ENCODE measurements at regions not wholly inside any gene's neighbourhood (a gene's known extent, or its start where the extent isn't known, plus 50 kb on each side); places are given as distances from the start of the nearest gene placed in this dataset.

- no peaks in the 10 kb centered on the region for H3K4me1 ChIP-seq (ENCODE audit: control insufficient read depth, insufficient read depth, low read length, poor library complexity, severe bottlenecking)
- 85 to 93% methylated on average over 4 of the region's 4 CpGs for WGBS, 2 experiments (ENCODE audit: insufficient coverage in 2 of 2)
- no peaks in the 10 kb centered on the region for H3K36me3 ChIP-seq (ENCODE audit: control insufficient read depth, insufficient read depth, low read length)
Measured at GRCh38 chr9:113771199-113771598, 104.9 kb upstream of the ZNF618 start.

GRCh38 chr9:113772121-113772810, 103.8 kb upstream of the ZNF618 start:
- no peaks in the 10 kb centered on the region for H3K4me1 ChIP-seq (ENCODE audit: control insufficient read depth, insufficient read depth, low read length, poor library complexity, severe bottlenecking)
- 84 to 85% methylated on average over 3 to 4 of the region's 6 CpGs for WGBS, 2 experiments (ENCODE audit: insufficient coverage in 2 of 2)
- H3K27ac ChIP-seq (ENCODE audit: low read depth, low read length, severe bottlenecking): no peak overlapping the region
- H3K4me3 ChIP-seq (ENCODE audit: extremely low read depth, insufficient read depth, low read length, poor library complexity, severe bottlenecking): no peak overlapping the region
- no peaks in the 10 kb centered on the region for H3K9me3 ChIP-seq (ENCODE audit: control insufficient read depth, low read length)
- H3K36me3 ChIP-seq (ENCODE audit: control insufficient read depth, insufficient read depth, low read length): no peaks in the 10 kb centered on the region

More at GRCh38 chr9:113771199-113771598, 104.9 kb upstream of the ZNF618 start:
- Histone ChIP-seq H3K9me3 (ENCODE audit: control insufficient read depth, low read length) (no peaks in the 10 kb centered on the region), H3K27ac (ENCODE audit: low read depth, low read length, severe bottlenecking) (no peak overlapping the region), H3K4me3 (ENCODE audit: extremely low read depth, insufficient read depth, low read length, poor library complexity, severe bottlenecking) (no peak overlapping the region)

- WGBS, 2 experiments (ENCODE audit: insufficient coverage in 2 of 2): 100% methylated on average over 1 of the region's 1 CpG; no CpG with 5 or more reads in 1 of the 2 experiments
- no peak overlapping the region for H3K4me3 ChIP-seq (ENCODE audit: extremely low read depth, insufficient read depth, low read length, poor library complexity, severe bottlenecking)
- H3K36me3 ChIP-seq (ENCODE audit: control insufficient read depth, insufficient read depth, low read length): no peaks in the 10 kb centered on the region
- no peak overlapping the region for H3K27ac ChIP-seq (ENCODE audit: low read depth, low read length, severe bottlenecking)
- H3K4me1 ChIP-seq (ENCODE audit: control insufficient read depth, insufficient read depth, low read length, poor library complexity, severe bottlenecking): no peaks in the 10 kb centered on the region
- no peaks in the 10 kb centered on the region for H3K9me3 ChIP-seq (ENCODE audit: control insufficient read depth, low read length)
Measured at GRCh38 chr9:113774963-113775362, 101.1 kb upstream of the ZNF618 start.

GRCh38 chr9:113775749-113776148, 100.4 kb upstream of the ZNF618 start:
- 71 to 78% methylated on average over 3 of the region's 3 CpGs for WGBS, 2 experiments (ENCODE audit: insufficient coverage in 2 of 2)
- H3K4me1 ChIP-seq (ENCODE audit: control insufficient read depth, insufficient read depth, low read length, poor library complexity, severe bottlenecking): no peaks in the 10 kb centered on the region
- H3K36me3 ChIP-seq (ENCODE audit: control insufficient read depth, insufficient read depth, low read length): no peaks in the 10 kb centered on the region
- no peak overlapping the region for H3K4me3 ChIP-seq (ENCODE audit: extremely low read depth, insufficient read depth, low read length, poor library complexity, severe bottlenecking)
- H3K27ac ChIP-seq (ENCODE audit: low read depth, low read length, severe bottlenecking): no peak overlapping the region
- no peaks in the 10 kb centered on the region for H3K9me3 ChIP-seq (ENCODE audit: control insufficient read depth, low read length)

GRCh38 chr9:113776194-113776593, 99.9 kb upstream of the ZNF618 start:
- no peaks in the 10 kb centered on the region for H3K36me3 ChIP-seq (ENCODE audit: control insufficient read depth, insufficient read depth, low read length)
- WGBS, 2 experiments (ENCODE audit: insufficient coverage in 2 of 2): 90% methylated on average over 2 of the region's 3 CpGs; no CpG with 5 or more reads in 1 of the 2 experiments
- no peak overlapping the region for H3K27ac ChIP-seq (ENCODE audit: low read depth, low read length, severe bottlenecking)
- H3K4me1 ChIP-seq (ENCODE audit: control insufficient read depth, insufficient read depth, low read length, poor library complexity, severe bottlenecking): no peaks in the 10 kb centered on the region
- H3K4me3 ChIP-seq (ENCODE audit: extremely low read depth, insufficient read depth, low read length, poor library complexity, severe bottlenecking): no peak overlapping the region
- H3K9me3 ChIP-seq (ENCODE audit: control insufficient read depth, low read length): no peaks in the 10 kb centered on the region

- 95 to 100% methylated on average over 2 of the region's 2 CpGs for WGBS, 2 experiments (ENCODE audit: insufficient coverage in 2 of 2)
- no peak overlapping the region for H3K27ac ChIP-seq (ENCODE audit: low read depth, low read length, severe bottlenecking)
- H3K4me1 ChIP-seq (ENCODE audit: control insufficient read depth, insufficient read depth, low read length, poor library complexity, severe bottlenecking): no peaks in the 10 kb centered on the region
- H3K36me3 ChIP-seq (ENCODE audit: control insufficient read depth, insufficient read depth, low read length): no peaks in the 10 kb centered on the region
- H3K9me3 ChIP-seq (ENCODE audit: control insufficient read depth, low read length): no peaks in the 10 kb centered on the region
- no peak overlapping the region for H3K4me3 ChIP-seq (ENCODE audit: extremely low read depth, insufficient read depth, low read length, poor library complexity, severe bottlenecking)
Measured at GRCh38 chr9:113781381-113781780, 94.7 kb upstream of the ZNF618 start.

GRCh38 chr9:113781896-113782295, 94.2 kb upstream of the ZNF618 start:
- Histone ChIP-seq H3K27ac (ENCODE audit: low read depth, low read length, severe bottlenecking) (no peak overlapping the region), H3K9me3 (ENCODE audit: control insufficient read depth, low read length) (no peaks in the 10 kb centered on the region), H3K36me3 (ENCODE audit: control insufficient read depth, insufficient read depth, low read length) (no peaks in the 10 kb centered on the region), H3K4me3 (ENCODE audit: extremely low read depth, insufficient read depth, low read length, poor library complexity, severe bottlenecking) (no peak overlapping the region), H3K4me1 (ENCODE audit: control insufficient read depth, insufficient read depth, low read length, poor library complexity, severe bottlenecking) (no peaks in the 10 kb centered on the region)
- 82 to 94% methylated on average over 6 to 7 of the region's 7 CpGs for WGBS, 2 experiments (ENCODE audit: insufficient coverage in 2 of 2)

GRCh38 chr9:113783475-113783874, 92.6 kb upstream of the ZNF618 start:
- H3K9me3 ChIP-seq (ENCODE audit: control insufficient read depth, low read length): no peaks in the 10 kb centered on the region
- H3K4me3 ChIP-seq (ENCODE audit: extremely low read depth, insufficient read depth, low read length, poor library complexity, severe bottlenecking): no peak overlapping the region
- no peaks in the 10 kb centered on the region for H3K4me1 ChIP-seq (ENCODE audit: control insufficient read depth, insufficient read depth, low read length, poor library complexity, severe bottlenecking)
- H3K27ac ChIP-seq (ENCODE audit: low read depth, low read length, severe bottlenecking): no peak overlapping the region
- WGBS, 2 experiments (ENCODE audit: insufficient coverage in 2 of 2): 83 to 90% methylated on average over 2 of the region's 2 CpGs
- H3K36me3 ChIP-seq (ENCODE audit: control insufficient read depth, insufficient read depth, low read length): no peaks in the 10 kb centered on the region

GRCh38 chr9:113785334-113785733, 90.8 kb upstream of the ZNF618 start:
- Histone ChIP-seq H3K27ac (ENCODE audit: low read depth, low read length, severe bottlenecking) (no peak overlapping the region), H3K9me3 (ENCODE audit: control insufficient read depth, low read length) (no peaks in the 10 kb centered on the region), H3K4me1 (ENCODE audit: control insufficient read depth, insufficient read depth, low read length, poor library complexity, severe bottlenecking) (no peaks in the 10 kb centered on the region), H3K4me3 (ENCODE audit: extremely low read depth, insufficient read depth, low read length, poor library complexity, severe bottlenecking) (no peak overlapping the region), H3K36me3 (ENCODE audit: control insufficient read depth, insufficient read depth, low read length) (no peaks in the 10 kb centered on the region)
- WGBS, 2 experiments (ENCODE audit: insufficient coverage in 2 of 2): 88 to 98% methylated on average over 5 of the region's 6 CpGs

- Histone ChIP-seq H3K4me1 (ENCODE audit: control insufficient read depth, insufficient read depth, low read length, poor library complexity, severe bottlenecking) (no peaks in the 10 kb centered on the region), H3K36me3 (ENCODE audit: control insufficient read depth, insufficient read depth, low read length) (no peaks in the 10 kb centered on the region), H3K9me3 (ENCODE audit: control insufficient read depth, low read length) (no peaks in the 10 kb centered on the region), H3K4me3 (ENCODE audit: extremely low read depth, insufficient read depth, low read length, poor library complexity, severe bottlenecking) (no peak overlapping the region), H3K27ac (ENCODE audit: low read depth, low read length, severe bottlenecking) (no peak overlapping the region)
- 70 to 100% methylated on average over 1 to 2 of the region's 4 CpGs for WGBS, 2 experiments (ENCODE audit: insufficient coverage in 2 of 2)
Measured at GRCh38 chr9:113786071-113786470, 90.0 kb upstream of the ZNF618 start.

- Histone ChIP-seq H3K27ac (ENCODE audit: low read depth, low read length, severe bottlenecking) (no peak overlapping the region), H3K4me3 (ENCODE audit: extremely low read depth, insufficient read depth, low read length, poor library complexity, severe bottlenecking) (no peak overlapping the region), H3K36me3 (ENCODE audit: control insufficient read depth, insufficient read depth, low read length) (no peaks in the 10 kb centered on the region), H3K4me1 (ENCODE audit: control insufficient read depth, insufficient read depth, low read length, poor library complexity, severe bottlenecking) (no peaks in the 10 kb centered on the region), H3K9me3 (ENCODE audit: control insufficient read depth, low read length) (no peaks in the 10 kb centered on the region)
- WGBS, 2 experiments (ENCODE audit: insufficient coverage in 2 of 2): 74 to 90% methylated on average over 4 to 8 of the region's 8 CpGs
Measured at GRCh38 chr9:113787871-113788270, 88.2 kb upstream of the ZNF618 start.

Data from mesodermal cell (in vitro differentiated cells).